ENCODE measurements at regions not wholly inside any gene's neighbourhood (a gene's known extent, or its start where the extent isn't known, plus 50 kb on each side); places are given as distances from the start of the nearest gene placed in this dataset.

DNA sequence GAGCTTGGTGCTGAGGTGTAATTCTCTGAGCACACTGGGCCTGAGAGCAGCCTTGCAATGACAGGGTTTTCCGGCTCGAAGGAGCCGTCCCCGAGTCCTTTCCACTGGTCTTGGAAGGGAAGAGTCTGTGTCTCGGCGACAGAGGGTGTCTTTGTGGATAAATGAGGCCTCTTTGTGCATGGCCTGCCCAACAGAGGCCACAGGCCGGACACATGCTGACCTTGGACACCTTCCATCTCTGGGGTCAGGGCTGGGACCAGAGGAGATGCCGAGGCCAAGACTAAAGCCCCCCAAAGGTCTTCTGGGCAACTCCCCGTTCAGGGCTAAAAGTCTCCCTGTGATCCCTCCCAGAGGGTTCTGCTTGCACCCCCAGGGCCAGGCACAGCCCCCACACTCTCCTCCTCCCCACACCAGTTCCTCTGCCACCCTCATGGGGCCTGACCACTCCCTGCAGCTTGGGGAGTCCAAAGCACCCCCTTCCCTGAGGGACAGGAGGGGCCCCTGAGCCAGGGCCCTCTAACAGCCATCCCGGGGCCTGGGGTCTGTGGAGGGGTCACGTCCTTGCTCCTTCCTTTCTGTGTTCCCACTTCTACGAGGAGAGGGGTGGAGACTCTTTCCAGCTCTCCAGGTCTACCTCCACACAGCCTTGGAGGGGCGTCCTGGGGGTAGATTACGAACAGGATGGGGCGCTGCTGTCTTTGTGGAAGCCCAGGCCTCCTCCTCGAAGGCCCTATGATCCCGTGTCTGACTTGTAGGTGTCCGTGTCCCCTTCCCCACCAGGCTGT lies 130.6 kb upstream of the FAM20C start:
- TF ChIP-seq CTCF (IDR thresholded peaks at IDR 0.05; ENCODE audit: unreplicated experiment): no peak
- Mint-ChIP-seq H3K27me3 (ENCODE audit: unreplicated experiment) (peaks cover 7% of the 10 kb centered on the region), H3K4me3 (ENCODE audit: unreplicated experiment) (no peak overlapping the region), H3K27ac (ENCODE audit: unreplicated experiment) (no peak overlapping the region), H3K4me1 (ENCODE audit: unreplicated experiment) (peaks cover 4% of the 10 kb centered on the region), H3K9me3 (ENCODE audit: unreplicated experiment) (no peaks in the 10 kb centered on the region), H3K36me3 (ENCODE audit: low read depth, unreplicated experiment) (no peaks in the 10 kb centered on the region)
- no peak for DNase-seq (ENCODE audit: low spot score)

DNA sequence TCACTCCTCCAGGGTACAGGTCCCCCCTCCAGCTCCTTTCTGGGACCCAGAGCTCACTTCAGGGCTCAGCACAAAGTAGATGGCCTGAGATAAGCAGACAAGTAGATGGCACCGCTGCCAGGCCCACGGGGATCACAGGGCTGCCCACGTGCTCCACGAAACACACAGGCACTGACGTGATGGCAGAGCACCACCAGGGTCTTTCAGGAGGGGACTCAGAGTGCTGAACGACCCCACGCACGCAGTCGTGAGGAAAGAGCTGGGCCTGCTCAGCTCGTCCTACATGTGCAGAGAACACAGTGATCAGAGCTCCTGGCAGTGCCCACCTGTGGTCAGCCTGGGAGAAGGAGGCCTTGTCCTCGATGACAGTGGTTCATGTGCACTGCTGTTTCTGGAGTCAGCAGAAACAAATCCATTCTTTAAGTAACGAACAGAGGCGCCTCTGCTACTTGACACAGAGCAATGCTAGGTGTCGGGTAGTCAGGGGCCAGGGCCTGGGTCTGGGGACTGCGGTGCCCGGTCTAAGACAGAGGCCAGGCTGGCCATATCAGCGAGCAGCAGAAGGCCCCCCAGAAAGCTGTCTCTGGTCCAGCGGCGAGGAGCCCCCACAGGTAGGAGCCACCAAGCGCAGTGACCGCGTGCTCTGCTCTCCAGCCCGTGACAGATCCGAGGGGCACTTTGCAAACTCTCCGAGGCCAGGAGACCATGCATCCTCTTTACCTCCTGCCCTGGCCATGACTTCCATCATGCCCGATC lies 129.8 kb upstream of the FAM20C start:
- DNase-seq (ENCODE audit: low spot score): no peak
- H3K27me3 Mint-ChIP-seq (ENCODE audit: unreplicated experiment): peaks cover 9% of the 10 kb centered on the region
- H3K4me3 Mint-ChIP-seq (ENCODE audit: unreplicated experiment): no peak overlapping the region
- no peak overlapping the region for H3K27ac Mint-ChIP-seq (ENCODE audit: unreplicated experiment)
- H3K4me1 Mint-ChIP-seq (ENCODE audit: unreplicated experiment): peaks cover 4% of the 10 kb centered on the region
- H3K9me3 Mint-ChIP-seq (ENCODE audit: unreplicated experiment): no peaks in the 10 kb centered on the region
- TF ChIP-seq CTCF (IDR thresholded peaks at IDR 0.05; ENCODE audit: unreplicated experiment): no peak
- no peaks in the 10 kb centered on the region for H3K36me3 Mint-ChIP-seq (ENCODE audit: low read depth, unreplicated experiment)

DNA sequence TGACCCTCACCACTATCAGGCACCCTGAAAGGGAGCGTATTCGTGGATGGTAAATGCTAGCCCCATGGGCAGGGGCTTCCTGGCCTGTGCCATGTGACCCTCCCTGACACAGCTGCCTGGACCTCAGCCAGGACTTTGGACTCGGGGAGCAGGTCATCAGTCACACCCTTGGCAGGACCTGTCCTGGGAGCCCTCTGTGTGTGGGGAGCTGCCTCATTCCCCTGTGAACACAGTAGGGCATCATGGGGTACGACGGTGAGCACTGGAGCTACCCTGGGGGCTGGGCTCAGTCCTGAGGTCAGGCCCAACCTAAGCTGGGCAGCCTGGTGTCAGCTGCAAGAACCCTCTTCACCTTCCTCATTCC lies 129.3 kb upstream of the FAM20C start:
- no peak overlapping the region for H3K27ac Mint-ChIP-seq (ENCODE audit: unreplicated experiment)
- TF ChIP-seq CTCF (IDR thresholded peaks at IDR 0.05; ENCODE audit: unreplicated experiment): no peak
- H3K4me1 Mint-ChIP-seq (ENCODE audit: unreplicated experiment): peaks cover 4% of the 10 kb centered on the region
- no peak for DNase-seq (ENCODE audit: low spot score)
- H3K27me3 Mint-ChIP-seq (ENCODE audit: unreplicated experiment): peaks cover 10% of the 10 kb centered on the region
- no peaks in the 10 kb centered on the region for H3K36me3 Mint-ChIP-seq (ENCODE audit: low read depth, unreplicated experiment)
- no peaks in the 10 kb centered on the region for H3K9me3 Mint-ChIP-seq (ENCODE audit: unreplicated experiment)
- no peak overlapping the region for H3K4me3 Mint-ChIP-seq (ENCODE audit: unreplicated experiment)

DNA sequence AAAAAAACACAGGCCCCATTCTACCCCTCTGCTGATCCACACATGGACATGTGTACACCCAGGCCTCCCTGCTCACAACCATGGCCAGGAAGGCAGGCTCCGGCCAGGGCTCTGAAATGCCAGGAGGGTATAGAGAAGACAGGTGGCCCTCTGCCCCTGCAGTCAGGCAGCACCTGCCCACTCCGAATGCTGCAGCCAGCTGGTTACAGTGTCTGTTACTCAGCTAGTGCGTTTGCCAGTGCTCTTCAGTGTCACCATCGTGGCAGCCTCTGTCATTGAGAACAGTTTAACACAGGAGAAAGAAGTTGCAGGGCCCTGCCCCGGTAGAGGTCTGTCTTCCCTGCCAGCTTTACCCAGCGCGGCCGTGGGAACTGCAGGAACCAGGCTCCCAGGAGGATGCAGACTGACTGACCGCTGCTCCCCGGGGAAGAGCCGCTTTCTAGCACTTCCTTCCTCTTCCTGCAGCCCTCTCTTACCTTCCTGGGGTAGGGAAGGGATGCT lies 128.8 kb upstream of the FAM20C start:
- no peak overlapping the region for H3K27ac Mint-ChIP-seq (ENCODE audit: unreplicated experiment)
- TF ChIP-seq CTCF (IDR thresholded peaks at IDR 0.05; ENCODE audit: unreplicated experiment): no peak

More for the DNA sequence above, 128.8 kb upstream of the FAM20C start:
- no peak for DNase-seq (ENCODE audit: low spot score)
- H3K9me3 Mint-ChIP-seq (ENCODE audit: unreplicated experiment): no peaks in the 10 kb centered on the region
- H3K4me3 Mint-ChIP-seq (ENCODE audit: unreplicated experiment): no peak overlapping the region
- peaks cover 4% of the 10 kb centered on the region for H3K4me1 Mint-ChIP-seq (ENCODE audit: unreplicated experiment)
- no peaks in the 10 kb centered on the region for H3K36me3 Mint-ChIP-seq (ENCODE audit: low read depth, unreplicated experiment)
- H3K27me3 Mint-ChIP-seq (ENCODE audit: unreplicated experiment): peaks cover 11% of the 10 kb centered on the region

Data from endothelial cell (in vitro differentiated cells).